Central memory CD4-positive, alpha-beta T cell (primary cell): ENCODE measurements at regions not wholly inside any gene's neighbourhood (a gene's known extent, or its start where the extent isn't known, plus 50 kb on each side); places are given as distances from the start of the nearest gene placed in this dataset.
"Not testable (repeated sequence)": the region's sequence is repeated elsewhere in the genome, so short reads cannot be mapped to it uniquely, and the experiment has no call there.

Source experiments
- DNase-seq: peaks from one replicate; pipeline ENCODE4 v3.0.0; 2022

DNA sequence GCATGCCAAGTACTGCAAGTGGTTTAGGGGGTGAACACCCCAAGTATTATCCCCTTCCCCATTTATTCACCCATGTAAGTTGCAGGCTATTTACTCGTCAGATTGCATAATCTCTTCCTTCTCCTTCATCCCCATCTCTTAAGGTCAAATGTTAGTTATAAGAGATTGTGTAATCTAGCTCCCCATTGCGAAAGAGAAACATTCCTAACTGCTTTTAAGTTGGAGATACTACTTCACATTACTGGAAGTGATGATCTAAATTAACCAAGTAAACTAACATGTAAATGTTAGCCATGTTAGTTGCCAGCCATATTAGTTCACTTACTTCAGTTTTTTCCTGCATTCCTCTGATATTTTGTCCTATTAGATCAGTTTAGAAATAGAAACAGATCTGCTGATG, 262.3 kb downstream of the TAF11L14 start:
- DNase-seq, result no peak

DNA sequence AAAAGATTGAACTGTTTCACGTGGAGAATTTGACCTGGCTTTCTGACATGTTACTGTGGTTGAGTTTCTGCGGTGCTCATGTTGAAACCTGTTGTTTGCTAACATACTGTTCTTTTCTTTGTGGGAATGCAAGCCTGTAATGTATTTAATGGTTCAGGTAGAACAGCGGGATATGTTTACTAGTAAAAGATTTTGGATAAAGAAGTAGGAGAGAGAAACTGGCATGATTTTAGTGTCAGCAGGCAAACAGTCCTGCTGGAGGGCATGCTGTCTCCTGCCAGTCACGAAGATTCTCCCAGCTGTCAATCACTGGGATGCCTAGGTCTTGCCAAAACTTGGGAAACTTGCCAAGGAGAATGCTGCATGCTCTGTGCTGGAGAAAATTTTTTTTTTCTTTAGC, 263.5 kb downstream of the TAF11L14 start:
- no peak for DNase-seq

DNA sequence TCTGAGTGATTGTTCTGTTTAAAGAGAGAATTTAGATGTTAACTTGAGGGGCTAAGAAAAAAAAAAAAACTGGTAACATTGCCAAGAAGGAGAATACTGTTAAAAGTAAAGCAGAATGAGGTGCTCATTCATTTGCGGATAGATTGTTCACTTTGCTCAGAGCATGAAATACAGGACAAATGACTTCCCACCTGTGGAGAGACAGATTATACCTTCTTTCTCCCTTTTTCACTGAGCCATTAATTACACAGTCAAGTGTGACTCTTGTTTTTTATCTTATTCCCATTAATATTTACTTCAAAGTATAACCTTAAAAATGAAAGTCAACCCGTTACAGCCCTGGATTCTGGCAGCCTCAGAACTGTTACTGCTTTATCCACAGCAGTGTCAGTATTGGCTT, 264.5 kb downstream of the TAF11L14 start:
- DNase-seq, result no peak

DNA sequence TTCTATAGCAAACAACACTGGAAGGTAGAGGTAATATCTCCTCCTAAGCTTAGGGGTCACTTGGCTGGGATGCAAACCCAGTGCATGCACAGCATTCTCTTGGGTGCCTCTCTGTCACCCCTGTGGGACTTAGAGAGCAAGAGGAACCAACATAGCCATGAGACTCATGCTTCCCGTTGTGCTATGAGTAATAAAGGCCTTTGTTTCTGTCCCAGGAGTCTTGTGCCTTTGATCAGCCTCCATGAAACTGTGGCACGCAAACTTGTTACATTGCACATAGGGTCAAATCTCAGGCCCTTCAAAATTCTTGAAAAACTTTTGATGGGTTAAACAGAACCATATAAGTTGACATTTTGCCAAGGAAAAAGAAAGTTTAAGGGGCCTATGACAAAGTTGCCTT, 272.8 kb downstream of the TAF11L14 start:
- no peak for DNase-seq

DNA sequence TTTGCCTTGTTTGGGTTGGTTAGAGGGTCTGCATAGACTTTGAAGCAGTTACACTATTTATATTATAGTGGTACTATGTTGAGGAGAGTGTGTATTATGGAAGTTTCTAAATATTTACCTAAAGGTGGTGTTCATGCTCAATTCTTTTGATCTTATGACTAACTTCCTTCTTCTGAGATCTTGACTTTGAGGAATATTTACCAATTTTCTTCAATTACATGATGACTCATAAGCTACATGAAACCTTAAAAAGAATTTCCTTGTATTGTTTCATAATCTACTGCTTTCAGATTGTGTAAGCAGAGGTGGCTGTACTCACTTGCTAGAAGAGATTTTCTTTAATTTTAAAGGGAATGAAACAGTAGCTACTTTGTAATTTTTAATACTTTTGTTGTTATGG, 276.1 kb downstream of the TAF11L14 start:
- DNase-seq, result no peak

DNA sequence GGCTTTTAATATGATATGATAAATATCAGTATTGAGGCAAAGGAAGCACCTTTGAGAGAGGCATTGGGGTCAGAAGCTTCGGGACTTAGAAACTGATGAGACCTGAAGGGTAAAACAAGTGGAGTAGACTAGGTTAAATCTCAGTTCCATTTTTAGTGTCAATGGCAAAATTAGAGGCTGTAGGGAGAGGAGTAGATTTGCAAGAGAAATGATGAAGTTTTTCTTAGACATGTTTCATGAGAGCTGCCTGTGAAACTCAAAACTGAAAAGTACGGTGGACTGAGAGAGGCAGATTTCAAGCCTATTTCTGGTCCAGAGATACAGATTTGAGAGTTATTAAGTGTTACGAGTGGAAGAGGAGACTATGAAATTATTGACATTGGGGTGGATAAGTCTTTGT, 278.5 kb downstream of the TAF11L14 start:
- no peak for DNase-seq

DNA sequence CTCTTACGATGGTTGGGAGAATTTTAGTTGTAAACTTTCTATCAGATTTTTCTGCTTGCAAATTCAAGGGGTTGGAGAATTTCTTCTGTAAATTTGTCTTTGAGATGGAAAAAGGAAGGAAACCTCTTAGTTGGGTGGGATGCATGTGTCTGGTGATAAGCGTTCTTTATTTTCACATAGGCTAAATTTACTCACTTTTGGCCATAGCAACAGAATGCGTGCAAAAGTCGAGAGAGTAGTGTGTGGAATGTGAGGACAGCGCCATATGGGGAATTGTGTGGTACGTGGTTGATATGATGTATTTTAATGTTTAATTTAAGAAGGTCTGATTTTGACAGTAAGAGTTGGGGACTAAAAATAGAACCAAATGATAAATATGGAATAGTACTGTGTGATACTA, 282.2 kb downstream of the TAF11L14 start:
- DNase-seq, result no peak

DNA sequence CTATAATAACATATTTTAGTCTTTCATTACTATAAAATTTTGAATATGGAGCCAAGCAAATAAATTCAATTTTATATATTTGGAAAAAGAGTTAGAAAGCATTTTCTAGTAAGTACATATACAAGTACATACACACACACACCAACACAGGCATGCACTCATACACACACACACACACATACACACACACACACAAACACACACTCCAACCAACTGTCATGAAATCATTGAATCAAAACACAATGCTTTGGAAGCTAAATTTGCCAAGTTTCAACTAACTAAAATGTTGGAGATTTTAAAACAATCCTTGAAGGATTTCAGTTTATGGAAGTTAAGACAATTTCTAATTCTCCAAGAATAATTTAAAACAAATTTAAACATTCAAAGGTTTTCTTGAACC, 283.2 kb downstream of the TAF11L14 start:
- no peak for DNase-seq

DNA sequence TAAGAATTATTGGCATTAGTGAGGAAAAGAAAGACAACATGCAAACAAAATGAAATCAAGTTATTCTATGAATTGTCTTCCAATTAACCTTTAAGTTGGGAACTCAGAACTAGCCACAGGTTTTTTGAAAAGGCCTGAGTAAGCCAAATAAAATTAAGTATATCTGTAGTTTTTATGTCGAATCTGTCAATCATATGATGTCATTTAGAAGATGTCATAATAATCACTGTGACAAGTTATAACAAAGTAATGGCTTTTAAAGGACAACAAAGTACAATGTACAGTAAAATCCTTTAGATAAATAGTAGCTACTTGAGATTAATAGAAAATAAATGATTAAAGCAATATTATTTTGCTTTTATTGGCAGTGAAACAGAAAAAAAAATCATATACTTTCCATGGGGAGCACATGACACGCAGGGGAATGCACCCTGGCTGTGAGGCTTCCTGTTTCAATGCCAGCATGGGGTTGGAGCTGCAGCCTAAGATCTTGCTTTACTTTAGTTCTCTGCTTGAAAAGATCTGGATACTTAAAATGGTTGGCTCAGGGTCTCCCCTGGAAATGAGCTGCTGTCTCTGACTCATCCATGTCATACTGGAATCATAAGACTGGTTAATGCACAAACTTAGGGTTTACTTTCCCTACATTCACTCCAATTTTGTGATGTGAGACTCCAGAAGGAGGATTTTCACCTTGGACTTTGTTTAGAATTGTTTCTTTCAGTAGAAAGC, 284.3 kb downstream of the TAF11L14 start:
- DNase-seq, result no peak

DNA sequence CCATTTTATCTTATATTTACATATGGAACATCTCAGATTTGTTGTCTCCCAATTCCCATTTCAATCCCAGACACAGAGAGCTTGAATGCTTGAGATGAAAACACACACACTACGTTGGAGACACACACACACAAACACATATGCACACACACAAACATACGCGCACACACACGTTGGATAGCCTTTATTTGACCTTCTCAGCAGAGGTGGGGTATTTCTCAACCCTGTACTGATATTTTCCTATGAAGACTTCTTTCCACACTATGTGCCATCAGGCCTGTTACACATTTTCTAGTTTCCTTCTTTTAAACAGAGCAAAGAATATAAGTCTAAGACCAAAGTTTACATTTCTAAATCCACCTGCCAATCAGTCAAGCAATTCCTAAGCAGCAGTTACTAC, 291.0 kb downstream of the TAF11L14 start:
- no peak for DNase-seq

DNA sequence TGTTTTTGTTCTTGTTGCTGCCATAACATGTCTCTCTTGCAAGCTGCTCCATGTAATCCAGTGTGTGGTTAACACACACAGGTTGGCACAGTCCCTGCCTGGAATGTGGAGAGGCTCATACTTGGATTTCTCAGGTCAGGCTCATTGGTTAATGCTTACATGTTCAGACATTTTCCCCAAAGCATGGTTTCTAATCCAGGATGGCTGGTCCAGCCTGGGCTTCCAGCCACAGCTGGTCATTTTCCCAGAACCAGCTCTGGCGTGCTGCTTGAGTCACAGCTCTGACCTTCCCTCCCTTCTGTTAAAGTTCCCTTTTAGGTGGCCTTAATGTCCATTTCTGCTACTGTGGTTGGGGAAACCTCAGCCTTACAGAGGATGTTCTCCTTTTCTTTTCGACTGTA, 294.3 kb downstream of the TAF11L14 start:
- DNase-seq, result no peak

DNA sequence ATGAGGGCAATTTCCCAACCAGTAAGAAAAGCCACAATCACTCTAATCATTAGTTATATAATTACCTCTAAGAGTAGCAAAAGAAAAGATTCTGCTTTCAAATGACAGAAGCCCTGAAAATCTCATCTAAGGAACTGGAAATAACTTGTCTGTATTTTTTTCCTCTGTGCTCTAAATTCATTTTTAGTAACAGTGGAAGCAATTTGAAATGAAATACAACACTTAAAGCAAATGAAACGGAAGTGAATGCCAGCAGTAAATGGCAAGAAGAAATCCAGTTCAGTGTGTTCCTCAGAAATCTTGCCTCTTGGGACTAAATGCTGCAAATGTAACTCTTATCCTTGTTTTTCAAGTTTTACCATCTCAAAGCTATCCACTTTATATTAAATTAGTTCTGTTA, 294.9 kb downstream of the TAF11L14 start:
- DNase-seq, result no peak

DNA sequence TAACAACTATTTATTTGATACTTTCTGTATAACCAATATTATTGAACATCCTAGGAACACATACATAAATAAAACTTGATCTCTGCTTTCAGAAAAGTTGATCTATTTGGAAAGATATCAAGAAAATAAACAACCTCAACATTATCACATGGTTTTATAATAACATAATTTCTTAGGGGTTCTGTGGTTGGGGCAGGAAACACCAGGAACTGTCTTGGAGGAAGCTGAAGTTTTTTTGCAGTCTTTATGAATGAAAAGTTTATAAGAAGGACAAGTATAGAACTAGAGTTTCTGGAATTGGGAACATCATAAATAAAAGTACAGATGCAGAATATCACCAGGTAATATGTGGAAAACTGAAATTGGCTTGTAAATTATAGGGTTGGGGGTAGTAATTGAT, 296.1 kb downstream of the TAF11L14 start:
- no peak for DNase-seq

DNA sequence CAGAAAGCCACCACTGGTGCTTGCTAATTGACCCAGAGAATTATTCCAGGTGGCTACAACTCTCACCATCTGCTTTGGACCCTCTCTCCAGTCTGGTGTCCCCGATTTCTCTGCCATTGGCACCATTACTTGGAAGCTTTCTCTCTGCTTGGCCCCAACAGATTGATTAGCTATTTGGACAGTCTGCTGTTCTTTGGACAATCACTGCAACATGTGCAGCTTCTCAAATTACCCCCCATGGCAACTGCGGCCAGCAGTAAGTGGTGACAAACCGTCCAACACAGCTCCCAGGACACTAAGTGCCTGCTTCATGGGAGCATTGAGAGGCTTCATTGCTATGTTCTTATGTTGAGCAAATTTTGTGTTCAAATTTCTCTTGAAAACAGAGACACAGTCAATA, 309.8 kb downstream of the TAF11L14 start:
- DNase-seq, result no peak

DNA sequence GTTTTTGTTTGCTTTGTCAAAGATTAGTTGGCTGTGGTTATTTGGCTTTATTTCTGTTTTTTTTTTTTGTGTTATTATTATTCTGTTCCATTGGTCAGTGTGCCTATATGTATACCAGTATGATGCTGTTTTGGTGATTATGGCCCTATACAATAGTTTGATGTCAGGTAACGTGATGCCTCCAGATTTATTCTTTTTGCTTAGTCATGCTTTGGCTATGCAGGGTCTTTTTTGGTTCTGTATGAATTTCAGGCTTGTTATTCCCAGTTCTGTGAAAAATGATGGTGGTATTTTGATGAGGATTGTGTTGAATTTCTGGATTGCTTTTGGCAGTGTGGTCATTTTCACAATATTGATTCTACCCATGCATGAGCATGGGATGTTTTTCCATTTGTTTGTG, 312.8 kb downstream of the TAF11L14 start:
- DNase-seq, result no peak

DNA sequence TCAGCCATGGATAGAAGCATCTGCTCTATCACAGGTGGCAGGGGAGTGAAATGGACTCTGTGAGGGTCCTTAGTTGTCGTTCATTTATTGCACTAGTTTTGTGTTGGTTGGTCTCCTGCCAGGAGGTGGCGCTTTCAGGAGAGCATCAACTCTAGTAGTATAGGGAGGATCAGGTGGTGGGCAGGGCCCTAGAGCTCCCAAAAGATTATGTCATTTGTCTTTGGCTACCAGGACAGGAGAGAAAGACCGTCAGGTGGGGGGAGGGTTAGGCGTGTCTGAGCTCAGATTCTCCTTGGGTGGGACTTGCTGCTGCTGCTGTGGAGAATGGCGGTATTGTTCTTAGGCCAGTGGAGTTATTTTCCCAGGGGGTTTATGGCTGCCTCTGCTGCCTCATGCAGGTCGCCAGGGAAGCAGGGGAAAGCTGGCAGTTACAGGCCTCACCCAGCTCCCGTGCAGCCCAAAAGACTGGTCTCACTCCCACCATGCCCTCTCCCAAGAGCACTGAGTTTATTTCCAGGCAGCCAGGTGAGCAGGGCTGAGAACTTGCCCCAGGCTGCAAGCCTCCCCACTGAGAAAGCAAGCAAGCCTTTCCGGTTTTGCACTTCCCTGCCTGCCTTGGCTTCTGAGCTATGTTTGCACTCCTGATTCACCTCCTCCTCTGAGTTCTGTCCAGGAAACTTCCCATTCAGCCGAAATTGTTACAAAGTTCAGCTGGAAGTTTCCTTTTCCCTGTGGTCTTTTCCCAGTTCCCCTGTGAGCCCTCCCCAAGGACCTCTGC, 317.3 kb downstream of the TAF11L14 start:
- DNase-seq, result no peak

DNA sequence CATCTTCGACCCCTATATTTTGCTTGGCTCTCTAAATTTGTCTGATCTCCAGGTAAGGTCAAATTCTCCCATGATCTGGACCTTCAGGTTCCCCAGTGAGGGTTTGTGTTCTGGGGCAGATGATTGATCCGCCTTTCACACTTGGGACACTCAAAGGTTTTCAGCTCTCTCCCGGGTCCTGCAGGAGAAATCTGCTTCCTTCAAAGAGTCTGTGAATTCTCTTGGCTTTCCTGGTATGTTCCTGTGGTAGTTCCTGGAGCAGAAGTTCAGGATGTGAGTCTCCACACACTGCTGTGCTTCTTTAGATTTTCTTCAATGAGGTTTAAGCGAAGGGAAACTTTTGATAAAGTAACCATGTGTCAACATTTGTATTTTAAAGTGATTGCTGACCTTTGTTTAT, 318.0 kb downstream of the TAF11L14 start:
- no peak for DNase-seq

DNA sequence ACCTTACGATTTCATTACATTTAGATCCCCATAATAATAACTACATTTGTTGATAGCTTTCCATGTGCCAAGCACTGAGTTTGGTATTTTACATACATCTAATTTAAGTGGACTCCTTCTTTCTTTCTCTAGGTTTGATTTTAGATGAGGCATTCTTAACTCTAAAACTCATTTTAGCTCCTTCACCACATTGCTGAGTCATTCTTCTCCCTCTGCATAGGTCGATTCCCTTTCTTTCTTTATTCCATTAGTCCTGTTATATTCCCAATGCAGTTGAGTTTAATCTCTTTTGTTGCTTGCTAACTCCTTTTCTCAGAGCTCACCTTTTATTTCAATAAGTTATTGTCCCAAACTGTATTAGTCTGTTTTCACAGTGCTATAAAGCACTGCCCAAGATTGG, 329.8 kb downstream of the TAF11L14 start:
- no peak for DNase-seq

DNA sequence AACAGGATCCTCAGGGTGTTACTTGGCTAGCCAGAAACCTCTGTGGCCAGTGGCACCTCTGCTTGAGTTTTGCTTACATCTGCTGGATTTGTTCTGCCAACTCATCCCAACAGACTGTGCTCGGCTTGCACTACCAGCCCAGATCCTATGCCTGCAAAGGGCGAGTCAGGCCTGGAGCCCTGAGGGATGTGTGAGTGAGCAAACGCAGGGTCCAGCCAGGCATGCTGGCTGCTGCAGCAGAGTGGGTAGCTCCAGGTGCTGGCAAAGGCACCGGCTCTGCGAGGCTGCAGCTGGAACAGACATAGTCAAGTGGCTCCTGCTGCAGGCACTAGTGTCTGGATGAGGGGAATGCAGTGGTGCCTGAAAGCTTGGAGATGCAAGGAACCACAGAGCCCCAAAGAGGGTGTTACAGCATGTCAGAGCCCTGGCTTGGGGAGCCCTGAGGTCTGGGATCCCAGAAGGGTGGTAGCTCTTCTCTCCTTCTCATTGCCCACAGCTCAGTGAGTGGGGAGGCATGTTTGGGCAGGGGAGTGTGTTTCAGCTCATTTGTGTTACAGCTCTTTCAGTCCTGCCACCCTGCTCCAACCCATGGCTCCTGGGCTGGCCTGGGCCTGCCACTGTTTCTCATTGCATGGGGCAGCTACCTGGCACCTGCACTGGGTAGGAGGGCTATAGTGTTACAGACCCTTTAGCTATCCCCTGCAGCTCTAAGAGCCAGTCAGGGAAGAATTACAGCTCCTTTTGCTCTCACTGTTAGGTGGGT, 332.6 kb downstream of the TAF11L14 start:
- DNase-seq, result no peak

DNA sequence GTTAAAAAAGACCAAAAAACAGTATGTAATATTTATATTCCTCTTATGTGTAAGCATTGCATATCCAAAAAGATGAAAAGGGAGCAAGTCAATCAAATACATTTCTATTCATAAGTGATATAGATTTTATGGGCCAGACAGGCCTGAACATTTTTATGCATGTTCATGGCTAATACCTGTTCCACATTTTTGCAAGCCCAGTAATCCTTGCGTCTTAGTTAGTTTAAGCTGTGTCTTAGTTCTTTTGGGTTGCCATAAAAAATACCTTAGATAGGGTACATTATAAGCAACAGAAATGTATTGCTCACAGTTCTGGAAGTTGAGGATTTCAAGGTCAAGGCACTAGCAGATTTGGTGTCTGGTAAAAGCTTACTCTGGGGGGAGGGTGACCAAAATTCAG, 342.1 kb downstream of the TAF11L14 start:
- no peak for DNase-seq

DNA sequence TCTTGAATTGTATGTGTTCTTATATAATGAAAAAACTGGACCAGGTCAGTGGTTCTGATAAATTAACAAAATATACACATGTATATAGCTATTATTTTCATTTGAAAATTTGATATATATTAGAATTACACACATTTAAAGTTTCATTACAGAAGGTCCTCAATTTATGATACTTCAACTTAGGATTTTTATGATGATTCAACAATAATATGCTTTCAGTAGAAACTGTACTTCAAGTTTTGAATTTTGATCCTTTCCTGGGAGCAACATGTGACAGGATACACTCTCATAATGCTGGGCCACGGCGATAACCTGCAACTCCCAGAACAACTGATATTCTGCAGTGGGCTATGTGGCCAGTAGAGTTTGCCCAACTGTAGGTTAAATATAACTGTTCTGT, 344.7 kb downstream of the TAF11L14 start:
- no peak for DNase-seq

DNA sequence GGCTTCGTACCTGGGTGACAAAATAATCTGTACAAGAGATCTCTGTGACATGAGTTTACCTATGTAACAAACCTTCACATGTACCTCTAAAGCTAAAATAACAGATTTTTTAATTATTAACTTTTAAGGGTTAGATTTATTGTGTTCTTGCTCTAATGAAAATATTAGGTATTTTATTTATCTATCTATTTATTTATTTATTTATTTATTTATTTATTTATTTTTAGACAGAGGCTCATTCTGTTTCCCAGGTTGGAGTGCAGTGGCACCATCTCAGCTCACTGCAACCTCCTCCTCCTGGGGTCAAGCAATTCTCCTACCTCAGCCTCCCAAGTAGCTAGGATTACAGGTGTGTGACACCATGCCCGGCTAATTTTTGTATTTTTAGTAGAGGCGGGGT, 348.4 kb downstream of the TAF11L14 start:
- DNase-seq, result not testable (repeated sequence)

DNA sequence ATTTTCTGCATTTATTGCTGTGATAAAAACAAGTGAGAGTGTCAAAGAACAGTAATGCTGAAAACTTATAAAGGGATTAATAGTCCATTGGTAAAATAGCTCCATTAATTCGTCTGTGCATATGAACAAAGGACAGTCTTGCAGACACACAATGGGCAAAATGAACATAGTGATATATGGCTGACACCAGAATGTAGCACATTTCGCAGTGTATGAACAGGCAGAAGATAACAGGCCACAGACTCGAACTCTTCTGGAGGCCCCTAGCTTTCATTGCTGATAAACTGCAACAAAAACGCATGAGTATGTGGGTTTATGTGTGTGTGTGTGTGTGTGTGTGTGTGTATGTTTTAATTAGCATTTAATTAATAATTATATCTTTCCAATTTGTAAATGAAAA, 354.8 kb downstream of the TAF11L14 start:
- no peak for DNase-seq
